Mesenchymal stem cell (in vitro differentiated cells and primary cell): ENCODE measurements at regions not wholly inside any gene's neighbourhood (a gene's known extent, or its start where the extent isn't known, plus 50 kb on each side); places are given as distances from the start of the nearest gene placed in this dataset.
"Not testable (repeated sequence)": the region's sequence is repeated elsewhere in the genome, so short reads cannot be mapped to it uniquely, and the experiment has no call there.

ENCODE experiments used
- DNase-seq: peaks from one replicate; pipeline ENCODE4 v3.0.0-alpha.2; 2013
- H2AFZ ChIP-seq: one replicate; pipeline ENCODE4 v1.6.1; 2013; ENCODE audit warnings: low read depth, mild to moderate bottlenecking, control low read depth, inconsistent platforms, low read length, moderate library complexity
- H2AK5ac ChIP-seq: 2 replicates; pipeline ENCODE4 v1.6.1; 2013; ENCODE audit warnings: low read length, moderate library complexity, mild to moderate bottlenecking, inconsistent platforms; ENCODE audit not compliant: severe bottlenecking
- H2BK120ac ChIP-seq: one replicate; pipeline ENCODE4 v1.6.1; 2013; ENCODE audit warnings: low read depth, mild to moderate bottlenecking, inconsistent platforms, low read length, moderate library complexity
- H2BK12ac ChIP-seq, 2 experiments: one replicate each; pipeline ENCODE4 v1.6.1; 2013; ENCODE audit warnings: inconsistent platforms in 2 of 2, low read length in 2 of 2, mild to moderate bottlenecking in 2 of 2, moderate library complexity in 2 of 2, control low read depth in 1 of 2
- H2BK15ac ChIP-seq: one replicate; pipeline ENCODE4 v1.6.1; 2013; ENCODE audit warnings: mild to moderate bottlenecking, low read depth, inconsistent platforms; ENCODE audit not compliant: poor library complexity, severe bottlenecking
- H2BK5ac ChIP-seq: 2 replicates; pipeline ENCODE4 v1.6.1; 2013; ENCODE audit warnings: low read depth, mild to moderate bottlenecking, low read length, control low read depth, inconsistent platforms; ENCODE audit not compliant: poor library complexity, severe bottlenecking
- H3K14ac ChIP-seq, 2 experiments: one replicate each; pipeline ENCODE4 v1.6.1; 2013; ENCODE audit warnings: inconsistent platforms in 2 of 2, low read length in 2 of 2, control low read depth in 1 of 2, mild to moderate bottlenecking in 1 of 2, moderate library complexity in 1 of 2
- H3K18ac ChIP-seq, 2 experiments: one replicate each; pipeline ENCODE4 v1.6.1; 2013; ENCODE audit warnings: inconsistent platforms in 2 of 2, low read length in 2 of 2, control low read depth in 1 of 2, low read depth in 1 of 2, mild to moderate bottlenecking in 1 of 2
- H3K23ac ChIP-seq, 2 experiments: one replicate each; pipeline ENCODE4 v1.6.1; 2013; ENCODE audit warnings: inconsistent platforms in 2 of 2, low read length in 2 of 2, mild to moderate bottlenecking in 2 of 2, moderate library complexity in 2 of 2, control low read depth in 1 of 2
- H3K27ac ChIP-seq: 2 replicates; pipeline ENCODE4 v1.5.1; 2013; ENCODE audit warnings: mild to moderate bottlenecking, moderate library complexity, low read length, control low read depth, inconsistent platforms; ENCODE audit not compliant: poor library complexity, severe bottlenecking
- H3K27me3 ChIP-seq, 2 experiments: 2 replicates each; pipeline versions ENCODE4 v1.6.1 to v1.7.0; 2013; ENCODE audit warnings: low read length in 2 of 2, mild to moderate bottlenecking in 2 of 2, moderate library complexity in 2 of 2, control low read depth in 1 of 2, inconsistent platforms in 1 of 2; ENCODE audit not compliant: control insufficient read depth in 1 of 2, insufficient read depth in 1 of 2
- H3K36me3 ChIP-seq, 2 experiments: 2 replicates each; pipeline versions ENCODE4 v1.6.1 to v1.7.0; 2013; ENCODE audit warnings: low read length in 2 of 2, control low read depth in 1 of 2, inconsistent platforms in 1 of 2, low read depth in 1 of 2, mild to moderate bottlenecking in 1 of 2; ENCODE audit not compliant: insufficient read depth in 2 of 2, control insufficient read depth in 1 of 2
- H3K4ac ChIP-seq, 2 experiments: one replicate each; pipeline ENCODE4 v1.6.1; 2013; ENCODE audit warnings: inconsistent platforms in 2 of 2, low read length in 2 of 2, mild to moderate bottlenecking in 2 of 2, moderate library complexity in 2 of 2, control low read depth in 1 of 2, low read depth in 1 of 2
- H3K4me1 ChIP-seq: 2 replicates; pipeline ENCODE4 v1.6.1; 2013; ENCODE audit warnings: low read depth, low read length, control low read depth; ENCODE audit not compliant: control insufficient read depth, insufficient read depth
- H3K4me2 ChIP-seq: 2 replicates; pipeline ENCODE4 v1.6.1; 2013; ENCODE audit warnings: low read length, mild to moderate bottlenecking, inconsistent platforms; ENCODE audit not compliant: poor library complexity, severe bottlenecking
- H3K4me3 ChIP-seq, 2 experiments: 2 replicates each; pipeline versions ENCODE4 v1.5.1 to v1.7.0; 2013; ENCODE audit warnings: low read length in 2 of 2, mild to moderate bottlenecking in 2 of 2, control low read depth in 1 of 2, low read depth in 1 of 2; ENCODE audit not compliant: insufficient read depth in 1 of 2
- H3K79me1 ChIP-seq: replicated peaks from 2 replicates; pipeline ENCODE4 v1.6.1; 2013; ENCODE audit warnings: mild to moderate bottlenecking, control low read depth, low read length, inconsistent platforms; ENCODE audit not compliant: poor library complexity, severe bottlenecking
- H3K9ac ChIP-seq: 2 replicates; pipeline ENCODE4 v1.7.0; 2013; ENCODE audit warnings: mild to moderate bottlenecking, low read length, moderate library complexity
- H3K9me3 ChIP-seq: 2 replicates; pipeline ENCODE4 v1.7.0; 2013; ENCODE audit warnings: mild to moderate bottlenecking, low read length; ENCODE audit not compliant: control insufficient read depth
- H4K8ac ChIP-seq: one replicate; pipeline ENCODE4 v1.6.1; 2013; ENCODE audit warnings: inconsistent platforms, mild to moderate bottlenecking, low read length, moderate library complexity
- H4K91ac ChIP-seq: one replicate; pipeline ENCODE4 v1.6.1; 2013; ENCODE audit warnings: mild to moderate bottlenecking, low read length, inconsistent platforms
- WGBS: methylation state at CpG from one replicate; pipeline ENCODE4 v1.1.7; 2013; ENCODE audit warnings: mixed read lengths; 5-methylcytosine and 5-hydroxymethylcytosine counted together

DNA sequence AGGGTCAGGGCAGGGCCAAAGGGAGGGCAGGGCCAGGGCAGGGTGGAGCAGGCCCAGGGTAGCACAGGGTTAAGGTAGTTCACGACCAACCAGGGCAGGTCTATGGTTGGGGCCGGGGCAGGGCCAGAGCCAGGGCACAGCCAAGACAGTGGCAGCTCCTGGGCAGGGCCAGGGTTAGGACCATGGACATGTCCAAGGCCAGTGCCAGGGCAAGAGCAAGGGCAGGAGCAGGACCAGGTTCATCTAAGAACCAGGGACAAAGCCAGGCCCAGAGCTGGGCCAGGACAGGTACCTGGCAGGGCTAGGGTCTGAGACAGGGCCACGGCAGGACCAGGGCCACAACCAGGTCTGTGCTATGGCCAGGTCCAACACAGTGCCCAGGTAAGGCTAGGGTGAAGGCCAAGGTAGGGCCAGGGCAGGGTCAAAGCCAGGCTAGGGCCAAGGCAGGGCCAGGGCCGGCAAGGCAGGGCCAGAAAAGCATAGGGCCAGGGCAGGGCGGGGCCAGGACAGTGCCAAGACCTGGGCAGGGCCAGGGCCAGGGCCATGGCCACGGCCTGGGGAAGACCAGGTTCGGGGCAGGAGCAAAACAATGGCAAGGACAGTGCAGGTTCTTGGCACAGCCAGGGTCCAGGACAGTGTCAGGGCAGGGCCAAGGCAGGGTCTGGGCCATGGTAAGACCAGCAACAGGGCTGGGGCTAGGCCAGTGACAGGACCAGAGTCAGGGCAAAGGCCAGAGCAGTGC, 2874.4 kb downstream of the RPIA start:
- H3K27me3 ChIP-seq, H2BK120ac ChIP-seq, H2BK5ac ChIP-seq, H2AFZ ChIP-seq, H2BK15ac ChIP-seq, H4K91ac ChIP-seq, H3K14ac ChIP-seq, H3K9me3 ChIP-seq, H3K36me3 ChIP-seq, H3K9ac ChIP-seq, H3K4me3 ChIP-seq, H3K23ac ChIP-seq, H3K18ac ChIP-seq, H3K4me1 ChIP-seq, H2BK12ac ChIP-seq, H3K79me1 ChIP-seq, DNase-seq, H2AK5ac ChIP-seq, H3K4me2 ChIP-seq, H3K4ac ChIP-seq, H3K27ac ChIP-seq, H4K8ac ChIP-seq: not testable (repeated sequence)
- 48% methylated on average over 3 of the region's 7 CpGs for WGBS

DNA sequence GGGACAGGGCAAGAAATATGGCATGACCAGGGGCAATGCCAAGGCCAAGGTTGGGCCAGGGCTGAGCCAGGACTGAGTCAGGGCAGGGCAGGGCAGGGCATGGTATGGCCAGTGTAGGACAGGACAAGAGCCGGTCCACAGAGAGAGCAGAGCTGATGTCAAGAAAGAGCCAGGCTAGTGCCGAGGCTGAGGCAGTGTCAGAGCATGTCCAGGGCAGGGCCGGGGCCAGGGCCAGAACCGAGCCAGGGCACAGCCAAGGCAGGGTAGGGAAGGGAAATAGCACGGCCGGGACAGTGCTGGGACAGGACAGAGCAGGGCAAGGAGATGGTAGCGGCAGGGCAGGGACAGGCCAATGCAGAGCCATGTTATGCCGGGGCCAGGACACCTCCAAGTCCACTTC, 2875.1 kb downstream of the RPIA start:
- H3K9ac ChIP-seq, H2BK120ac ChIP-seq, H3K18ac ChIP-seq, H2BK12ac ChIP-seq, H3K14ac ChIP-seq, H3K4me2 ChIP-seq, H3K4me1 ChIP-seq, H3K23ac ChIP-seq, H2BK15ac ChIP-seq, H3K27ac ChIP-seq, H3K79me1 ChIP-seq, H4K8ac ChIP-seq, H4K91ac ChIP-seq, H3K27me3 ChIP-seq, H3K4me3 ChIP-seq, H2BK5ac ChIP-seq, H2AFZ ChIP-seq, H3K36me3 ChIP-seq, H3K9me3 ChIP-seq, DNase-seq, H2AK5ac ChIP-seq, H3K4ac ChIP-seq: not testable (repeated sequence)
- WGBS, result 81% methylated on average over 2 of the region's 8 CpGs

GRCh38 chr2:91567546-91568335, 2876.3 kb downstream of the RPIA start:
- not testable (repeated sequence) for H2BK5ac ChIP-seq, H3K18ac ChIP-seq, H3K79me1 ChIP-seq, H3K9me3 ChIP-seq, H2BK120ac ChIP-seq, H2AK5ac ChIP-seq, H2AFZ ChIP-seq, H3K14ac ChIP-seq, H3K27ac ChIP-seq, H3K4me2 ChIP-seq, H2BK15ac ChIP-seq, H3K23ac ChIP-seq, DNase-seq, H4K8ac ChIP-seq, H3K27me3 ChIP-seq, H3K36me3 ChIP-seq, H3K4me1 ChIP-seq, H2BK12ac ChIP-seq, H4K91ac ChIP-seq, H3K9ac ChIP-seq, H3K4me3 ChIP-seq, H3K4ac ChIP-seq
- WGBS, result 80% methylated on average over 11 of the region's 18 CpGs
